Aorta (tissue), 5 donors: ENCODE measurements at regions not wholly inside any gene's neighbourhood (a gene's known extent, or its start where the extent isn't known, plus 50 kb on each side); places are given as distances from the start of the nearest gene placed in this dataset.

Source experiments
- ATAC-seq: fragments of 200-7000 bp; cut with Tn5 transposase; one replicate; pipeline ENCODE4 v1.9.1; 2022; ENCODE audit warnings: moderate library complexity; ENCODE audit not compliant: low FRiP score
- DNase-seq, 2 donors: peaks; one replicate each; pipeline ENCODE4 v3.0.0-alpha.2; 2020
- H3K27ac ChIP-seq, 2 donors: one replicate each; pipeline ENCODE4 v1.5.1; 2013; ENCODE audit warnings: low read length in 2 of 2, mild to moderate bottlenecking in 2 of 2, moderate library complexity in 2 of 2, control low read depth in 1 of 2, inconsistent platforms in 1 of 2, low read depth in 1 of 2
- H3K27me3 ChIP-seq, 2 donors: one replicate each; pipeline ENCODE4 v1.6.1; 2013; ENCODE audit warnings: control low read depth in 1 of 2, low read length in 1 of 2, mild to moderate bottlenecking in 1 of 2, moderate library complexity in 1 of 2; ENCODE audit not compliant: insufficient read depth in 2 of 2, control insufficient read depth in 1 of 2
- H3K36me3 ChIP-seq, 2 donors: one replicate each; pipeline ENCODE4 v1.6.1; 2013; ENCODE audit warnings: control low read depth in 1 of 2, low read length in 1 of 2, mild to moderate bottlenecking in 1 of 2; ENCODE audit not compliant: insufficient read depth in 2 of 2, control insufficient read depth in 1 of 2
- H3K4me1 ChIP-seq, 2 donors: one replicate each; pipeline ENCODE4 v1.6.1; 2013; ENCODE audit warnings: low read length in 2 of 2, control low read depth in 1 of 2, mild to moderate bottlenecking in 1 of 2, moderate library complexity in 1 of 2; ENCODE audit not compliant: insufficient read depth in 2 of 2, control insufficient read depth in 1 of 2
- H3K4me3 ChIP-seq, 2 donors: one replicate each; pipeline ENCODE4 v1.5.1; 2013; ENCODE audit warnings: low read length in 2 of 2, control low read depth in 1 of 2, mild to moderate bottlenecking in 1 of 2
- H3K9me3 ChIP-seq: one replicate; pipeline ENCODE4 v1.6.1; 2013; ENCODE audit warnings: mild to moderate bottlenecking, low read length; ENCODE audit not compliant: control insufficient read depth
- WGBS, 2 donors: extraction: QIAGEN DNeasy Blood & Tissue Kit; methylation state at CpG; one replicate each; pipeline ENCODE4 v1.1.7; 2013; 5-methylcytosine and 5-hydroxymethylcytosine counted together
- intact Hi-C, 2 donors: fragments of 100-400 bp; cut with DNase I; formaldehyde crosslinking; loops; one replicate each; pipeline versions ENCODE4 v1.14.2 to v1.15.0; 2022
- donor health status: healthy with polysubstance abuse.
- donor health status: Bipolar disorder and iron deficiency.
- donor health status: DM: no; HTN: no; CAD: no.
- donor health status: DM: no; HTN: no; CAD: no.
- donor health status: DM: yes; HTN: yes; CAD: no.

GRCh38 chr20:7087803-7088202, 320.3 kb downstream of the BMP2 start:
- Histone ChIP-seq H3K27me3 (no peaks in the 10 kb centered on the region), H3K27ac (no peak overlapping the region), H3K4me3 (no peak overlapping the region), H3K4me1 (no peaks in the 10 kb centered on the region), H3K36me3 (no peaks in the 10 kb centered on the region), H3K9me3 (peaks cover 1% of the 10 kb centered on the region)
- WGBS, 2 donors = 74 to 85% methylated on average over 1 of the region's 1 CpG
- DNase-seq (no peak), ATAC-seq (no peak)
- intact Hi-C loops = no loop called here

GRCh38 chr20:7090001-7090400, 322.5 kb downstream of the BMP2 start:
- H3K4me3 ChIP-seq = no peak overlapping the region
- intact Hi-C loops = no loop called here
- no peaks in the 10 kb centered on the region for H3K36me3 ChIP-seq
- H3K9me3 ChIP-seq = peaks cover 1% of the 10 kb centered on the region
- H3K27me3 ChIP-seq = no peaks in the 10 kb centered on the region
- H3K27ac ChIP-seq = no peak overlapping the region
- no peaks in the 10 kb centered on the region for H3K4me1 ChIP-seq
- no peak for DNase-seq
- ATAC-seq = no peak

GRCh38 chr20:7090811-7091210, 323.3 kb downstream of the BMP2 start:
- H3K27me3 ChIP-seq = no peaks in the 10 kb centered on the region
- no peaks in the 10 kb centered on the region for H3K9me3 ChIP-seq
- H3K36me3 ChIP-seq = no peaks in the 10 kb centered on the region
- no peak overlapping the region for H3K4me3 ChIP-seq
- H3K27ac ChIP-seq = no peak overlapping the region
- WGBS, 2 donors = 70 to 75% methylated on average over 4 of the region's 4 CpGs
- no peaks in the 10 kb centered on the region for H3K4me1 ChIP-seq
- no peak for DNase-seq
- intact Hi-C loops = no loop called here
- no peak for ATAC-seq

DNA sequence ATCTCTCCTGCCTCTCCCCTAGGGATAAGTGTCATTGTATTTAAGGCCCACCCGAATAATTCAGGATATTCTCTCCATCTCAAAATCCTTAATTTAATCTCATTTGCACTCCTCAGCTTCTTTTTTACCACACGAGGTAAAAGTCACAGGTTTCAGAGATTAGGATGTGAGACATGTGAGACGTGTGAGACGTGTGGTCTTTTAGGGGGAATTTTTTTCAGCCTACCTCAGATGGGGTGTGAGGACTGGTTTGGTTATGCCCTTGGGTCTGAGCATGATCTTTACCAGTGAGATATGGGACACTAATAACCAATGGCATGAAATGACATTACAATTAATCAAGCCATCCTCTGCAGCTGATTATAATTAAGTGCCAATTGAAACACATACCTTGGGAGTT, 324.2 kb downstream of the BMP2 start:
- H3K9me3 ChIP-seq = peaks cover under 1% of the 10 kb centered on the region
- ATAC-seq (no peak), DNase-seq (no peak)
- no peak overlapping the region for H3K27ac ChIP-seq
- H3K4me3 ChIP-seq = no peak overlapping the region
- no peaks in the 10 kb centered on the region for H3K4me1 ChIP-seq
- H3K27me3 ChIP-seq = no peaks in the 10 kb centered on the region
- intact Hi-C loops = no loop called here
- 79% methylated on average over 4 of the region's 4 CpGs for WGBS, 2 donors
- no peaks in the 10 kb centered on the region for H3K36me3 ChIP-seq

GRCh38 chr20:7094438-7094997, 327.0 kb downstream of the BMP2 start:
- H3K4me1 ChIP-seq = no peaks in the 10 kb centered on the region
- no peak for ATAC-seq

DNA sequence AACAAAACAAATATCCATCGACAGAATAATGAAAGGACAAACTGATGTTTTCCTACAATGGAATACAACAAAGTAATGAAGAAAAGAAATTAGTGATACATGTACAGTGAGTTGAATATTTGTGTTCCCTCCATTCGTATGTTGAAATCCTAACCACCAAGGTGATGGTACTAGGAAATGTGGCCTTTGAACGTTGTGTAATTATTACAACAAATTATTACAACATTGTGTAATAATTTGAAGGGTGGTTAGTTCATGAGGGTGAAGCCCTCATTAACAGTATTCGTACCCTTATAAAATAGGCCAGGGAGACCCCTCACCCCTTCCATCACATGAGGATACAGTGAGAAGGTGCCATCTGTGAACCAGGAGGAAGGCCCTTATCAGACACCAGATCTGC, 339.4 kb downstream of the BMP2 start:
- Histone ChIP-seq H3K36me3 (no peaks in the 10 kb centered on the region), H3K27ac (no peak overlapping the region), H3K27me3 (no peaks in the 10 kb centered on the region), H3K4me1 (no peaks in the 10 kb centered on the region), H3K9me3 (no peaks in the 10 kb centered on the region), H3K4me3 (no peak overlapping the region)
- ATAC-seq (no peak), DNase-seq (no peak)
- WGBS, 2 donors = 89 to 91% methylated on average over 4 of the region's 4 CpGs
- intact Hi-C loops = no loop called here

More at GRCh38 chr20:7094438-7094997, 327.0 kb downstream of the BMP2 start:
- H3K27me3 ChIP-seq = peaks cover 0 to 2% of the 10 kb centered on the region in 2 donors
- no peak overlapping the region for H3K27ac ChIP-seq
- H3K36me3 ChIP-seq = no peaks in the 10 kb centered on the region
- peaks cover 6% of the 10 kb centered on the region for H3K9me3 ChIP-seq
- 25 to 27% methylated on average over 7 of the region's 7 CpGs for WGBS, 2 donors
- no peak for DNase-seq
- H3K4me3 ChIP-seq = no peak overlapping the region
- intact Hi-C loops = no loop called here

DNA sequence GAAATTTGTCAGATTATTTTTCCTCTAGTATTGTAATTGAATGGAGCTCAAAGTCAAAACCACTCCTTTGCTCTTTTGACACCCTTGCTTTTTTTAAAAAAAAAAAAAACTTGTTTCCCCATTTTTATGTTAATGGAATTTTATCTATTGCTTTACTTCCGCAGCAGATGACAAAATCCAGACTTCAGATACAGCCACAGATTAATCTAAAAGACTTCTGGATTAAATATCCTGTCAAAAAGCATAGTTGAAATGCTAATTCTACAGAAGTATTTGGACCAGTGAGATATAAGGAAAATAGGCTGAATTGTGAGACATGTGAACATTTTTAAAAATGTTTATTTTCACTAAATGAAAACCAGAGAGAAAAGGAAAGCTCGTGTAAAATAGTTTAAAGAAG, 341.4 kb downstream of the BMP2 start:
- intact Hi-C loops = no loop called here
- no peak overlapping the region for H3K4me3 ChIP-seq
- ATAC-seq (no peak), DNase-seq (no peak)
- no peaks in the 10 kb centered on the region for H3K36me3 ChIP-seq
- 11 to 13% methylated on average over 2 of the region's 2 CpGs for WGBS, 2 donors
- H3K4me1 ChIP-seq = no peaks in the 10 kb centered on the region
- H3K27me3 ChIP-seq = no peaks in the 10 kb centered on the region
- no peak overlapping the region for H3K27ac ChIP-seq
- no peaks in the 10 kb centered on the region for H3K9me3 ChIP-seq

- Histone ChIP-seq H3K27ac (no peak overlapping the region), H3K27me3 (no peaks in the 10 kb centered on the region), H3K4me1 (no peaks in the 10 kb centered on the region), H3K9me3 (no peaks in the 10 kb centered on the region), H3K4me3 (no peak overlapping the region), H3K36me3 (no peaks in the 10 kb centered on the region)
- no peak for DNase-seq
- ATAC-seq = no peak
- intact Hi-C loops = no loop called here
- 39 to 45% methylated on average over 14 of the region's 14 CpGs for WGBS, 2 donors
Measured at GRCh38 chr20:7113577-7114466, 346.3 kb downstream of the BMP2 start.

DNA sequence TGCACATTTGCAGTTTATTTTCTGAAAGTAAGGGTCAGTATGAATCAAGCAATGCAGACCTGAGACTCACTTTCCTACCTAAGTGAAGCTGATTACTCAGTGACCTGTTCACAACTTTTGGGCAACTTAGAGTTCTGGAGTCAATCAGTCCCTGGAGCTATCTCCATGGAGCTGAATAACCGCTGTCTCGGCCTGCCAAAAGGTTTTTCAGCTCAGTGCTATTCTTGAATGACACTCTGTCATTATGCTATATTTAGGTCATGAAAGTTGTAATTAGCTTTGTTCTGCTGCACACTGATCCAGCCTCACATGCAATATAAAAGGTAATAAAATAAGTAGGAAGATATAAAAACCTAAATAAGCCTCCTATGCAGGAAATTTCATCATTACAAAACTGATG, 356.0 kb downstream of the BMP2 start:
- ATAC-seq (no peak), DNase-seq (no peak)
- Histone ChIP-seq H3K36me3 (no peaks in the 10 kb centered on the region), H3K27ac (no peak overlapping the region), H3K4me3 (no peak overlapping the region), H3K4me1 (no peaks in the 10 kb centered on the region), H3K9me3 (no peaks in the 10 kb centered on the region), H3K27me3 (no peaks in the 10 kb centered on the region)
- WGBS, 2 donors = 43 to 49% methylated on average over 2 of the region's 2 CpGs
- intact Hi-C loops = no loop called here
